K562 (cell line): ENCODE measurements at regions not wholly inside any gene's neighbourhood (a gene's known extent, or its start where the extent isn't known, plus 50 kb on each side); places are given as distances from the start of the nearest gene placed in this dataset.

ENCODE experiments used
- CEBPB ChIP-seq: fragments of 450-650 bp; IDR thresholded peaks from 2 replicates; pipeline ENCODE4 v1.6.1; 2016; ENCODE audit warnings: missing genetic modification characterization, missing compliant biosample characterization
- CREB3 ChIP-seq: fragments of 450-650 bp; conservative IDR thresholded peaks from 2 replicates; pipeline ENCODE4 v1.6.1; 2016; ENCODE audit warnings: missing genetic modification characterization, low read depth, mild to moderate bottlenecking, missing compliant biosample characterization, moderate library complexity
- ELF4 ChIP-seq: fragments of 450-650 bp; formaldehyde crosslinking; IDR thresholded peaks from 2 replicates; pipeline ENCODE4 v1.4.0; 2022; ENCODE audit warnings: missing genetic modification characterization
- EP300 ChIP-seq: IDR thresholded peaks from 2 replicates; pipeline ENCODE4 v1.6.1; 2012; ENCODE audit warnings: low read length, improper control_type of control experiment
- ID3 ChIP-seq, 2 experiments: fragments of 250-450 bp in 1 of 2; fragments of 450-650 bp in 1 of 2; sonication (Bioruptor Pico) in 1 of 2; IDR thresholded peaks; 2 replicates each; pipeline versions ENCODE4 v1.6.1 to v1.8.0; 2016 to 2021; ENCODE audit warnings: mild to moderate bottlenecking in 2 of 2, moderate library complexity in 2 of 2, missing compliant biosample characterization in 1 of 2, missing genetic modification characterization in 1 of 2
- KLF13 ChIP-seq: fragments of 450-650 bp; IDR thresholded peaks from 2 replicates; pipeline ENCODE4 v1.6.1; 2016; ENCODE audit warnings: missing genetic modification characterization, low read depth, mild to moderate bottlenecking, missing compliant biosample characterization, moderate library complexity, borderline replicate concordance
- MTA3 ChIP-seq: fragments of 450-650 bp; formaldehyde crosslinking; IDR thresholded peaks from 2 replicates; pipeline ENCODE4 v1.6.1; 2017; ENCODE audit warnings: mild to moderate bottlenecking, borderline replicate concordance
- MYNN ChIP-seq, 2 experiments: sonication (generic); formaldehyde crosslinking in 1 of 2; IDR thresholded peaks; 2 replicates each; pipeline versions ENCODE4 v1.5.0 to v1.6.1; 2016 to 2020; ENCODE audit warnings: antibody characterized with exemption in 1 of 2, missing genetic modification reagents in 1 of 2
- RCOR1 ChIP-seq, 2 experiments: IDR thresholded peaks; 2 replicates each; pipeline ENCODE4 v1.6.1; 2012; ENCODE audit warnings: low read depth in 2 of 2, low read length in 2 of 2, borderline replicate concordance in 1 of 2, improper control_type of control experiment in 1 of 2
- RREB1 ChIP-seq: fragments of 250-450 bp; sonication (Bioruptor Pico); IDR thresholded peaks from 2 replicates; pipeline ENCODE4 v1.4.0; 2020
- SMARCB1 ChIP-seq: IDR thresholded peaks from 2 replicates; pipeline ENCODE4 v1.6.1; 2011; ENCODE audit warnings: improper control_type of control experiment, low read depth; ENCODE audit not compliant: insufficient read length
- WHSC1 ChIP-seq: IDR thresholded peaks from one replicate; pipeline ENCODE4 v1.6.1; 2012; ENCODE audit warnings: low read length, control low read depth, inconsistent platforms
- ZEB2 ChIP-seq: fragments of 450-650 bp; IDR thresholded peaks from 2 replicates; pipeline ENCODE4 v1.6.1; 2016
- ZNF644 ChIP-seq: fragments of 200-800 bp; sonication (Bioruptor generic); IDR thresholded peaks from 2 replicates; pipeline ENCODE4 v1.6.1; 2016; ENCODE audit warnings: low read depth, missing genetic modification characterization, missing compliant biosample characterization
- ZNF695 ChIP-seq: fragments of 450-650 bp; formaldehyde crosslinking; IDR thresholded peaks from 2 replicates; pipeline ENCODE4 v1.4.0; 2020; ENCODE audit warnings: mild to moderate bottlenecking, moderate library complexity
- ZSCAN32 ChIP-seq: fragments of 450-650 bp; formaldehyde crosslinking; IDR thresholded peaks from 2 replicates; pipeline ENCODE4 v1.4.0; 2020; ENCODE audit warnings: mild to moderate bottlenecking, moderate library complexity
- TF ChIP-seq, protein P1 (sequence below): fragments of 250-450 bp; sonication (Bioruptor Pico); IDR thresholded peaks from 2 replicates; pipeline ENCODE4 v1.4.0; 2020; ENCODE audit warnings: borderline replicate concordance
- TF ChIP-seq, protein P2 (sequence below): fragments of 450-650 bp; formaldehyde crosslinking; IDR thresholded peaks from 2 replicates; pipeline ENCODE4 v1.4.0; 2022; ENCODE audit warnings: mild to moderate bottlenecking, moderate library complexity

DNA sequence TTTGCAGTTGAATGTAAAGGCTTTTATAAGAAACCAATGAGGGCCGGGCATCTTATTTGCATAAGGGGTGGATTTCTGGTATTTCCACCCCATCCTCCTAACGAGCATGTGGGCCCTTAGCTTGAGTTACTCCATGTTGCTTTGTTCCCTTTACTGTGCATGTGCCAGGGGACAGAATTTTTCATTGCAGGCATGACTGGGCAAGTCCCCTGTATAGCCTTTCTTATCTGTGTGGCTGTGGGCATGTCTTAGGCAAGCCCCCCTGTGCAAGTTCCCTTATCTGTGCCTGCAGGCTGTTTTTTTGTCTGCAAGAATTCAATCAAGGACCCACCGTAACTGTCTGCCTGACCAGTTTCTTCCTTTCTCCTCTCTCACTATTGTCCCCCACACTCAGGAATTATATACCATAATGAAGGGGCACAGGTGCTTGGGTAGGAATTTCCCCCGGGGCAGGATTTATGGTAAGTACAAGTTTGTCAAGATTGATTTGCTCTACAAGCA lies 152.2 kb upstream of the CNOT2 start (continued):
- TF ChIP-seq ZNF695 (CRISPR knock-in tag) (peak; percentile 98), KLF13 (tag) (peak; percentile 92), MYNN (IDR thresholded peaks at IDR 0.05) (peak; percentile 74; the same call in 1 of the 2 replicates), MYNN (CRISPR knock-in tag; IDR thresholded peaks at IDR 0.05) (no peak), SMARCB1 (no peak), RREB1 (CRISPR knock-in tag) (0 out of 2 replicates have a peak, but pooled peaks have one; percentile 32), WHSC1 (no peak), MTA3 (peak; percentile 48; the same call in 1 of the 2 replicates), EP300 (peak; percentile 63; the same call in 1 of the 2 replicates), ID3 (CRISPR knock-in tag; IDR thresholded peaks at IDR 0.05) (no peak), ID3 (tag; IDR thresholded peaks at IDR 0.05) (peak; percentile 77), ZSCAN32 (CRISPR knock-in tag) (0 out of 2 replicates have a peak, but pooled peaks have one; percentile 6), ELF4 (peak; percentile 88), RCOR1 (IDR thresholded peaks at IDR 0.05; ENCODE audit: borderline replicate concordance in 1 of 2, low read depth in 2 of 2, low read length in 2 of 2) (peak in 1 of 2 experiments; percentile 47; a peak in 1 of 4 replicates), CREB3 (tag) (peak; percentile 98), ZEB2 (no peak), CEBPB (tag) (peak; percentile 68), ZNF644 (tag) (peak; percentile 97)
- TF ChIP-seq, protein P1, sequence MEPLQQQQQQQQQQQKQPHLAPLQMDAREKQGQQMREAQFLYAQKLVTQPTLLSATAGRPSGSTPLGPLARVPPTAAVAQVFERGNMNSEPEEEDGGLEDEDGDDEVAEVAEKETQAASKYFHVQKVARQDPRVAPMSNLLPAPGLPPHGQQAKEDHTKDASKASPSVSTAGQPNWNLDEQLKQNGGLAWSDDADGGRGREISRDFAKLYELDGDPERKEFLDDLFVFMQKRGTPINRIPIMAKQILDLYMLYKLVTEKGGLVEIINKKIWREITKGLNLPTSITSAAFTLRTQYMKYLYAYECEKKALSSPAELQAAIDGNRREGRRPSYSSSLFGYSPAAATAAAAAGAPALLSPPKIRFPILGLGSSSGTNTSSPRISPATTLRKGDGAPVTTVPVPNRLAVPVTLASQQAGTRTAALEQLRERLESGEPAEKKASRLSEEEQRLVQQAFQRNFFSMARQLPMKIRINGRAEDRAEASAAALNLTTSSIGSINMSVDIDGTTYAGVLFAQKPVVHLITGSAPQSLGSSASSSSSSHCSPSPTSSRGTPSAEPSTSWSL (CRISPR knock-in tag): 0 out of 2 replicates have a peak, but pooled peaks have one; percentile 43
- TF ChIP-seq, protein P2, sequence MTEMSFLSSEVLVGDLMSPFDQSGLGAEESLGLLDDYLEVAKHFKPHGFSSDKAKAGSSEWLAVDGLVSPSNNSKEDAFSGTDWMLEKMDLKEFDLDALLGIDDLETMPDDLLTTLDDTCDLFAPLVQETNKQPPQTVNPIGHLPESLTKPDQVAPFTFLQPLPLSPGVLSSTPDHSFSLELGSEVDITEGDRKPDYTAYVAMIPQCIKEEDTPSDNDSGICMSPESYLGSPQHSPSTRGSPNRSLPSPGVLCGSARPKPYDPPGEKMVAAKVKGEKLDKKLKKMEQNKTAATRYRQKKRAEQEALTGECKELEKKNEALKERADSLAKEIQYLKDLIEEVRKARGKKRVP (CRISPR knock-in tag): peak; percentile 91
